AG04449 (cell line): ENCODE measurements at regions not wholly inside any gene's neighbourhood (a gene's known extent, or its start where the extent isn't known, plus 50 kb on each side); places are given as distances from the start of the nearest gene placed in this dataset.

Source experiments
- CTCF ChIA-PET: fragments of 350-600 bp; formaldehyde crosslinking; extraction: SDS; loops from one replicate; lab custom pipeline; 2021; ENCODE audit warnings: antibody characterized with exemption; lab: Yijun Ruan, JAX
- POLR2A ChIA-PET: fragments of 400-600, 350-600 bp; formaldehyde crosslinking; extraction: SDS; loops from one replicate; lab custom pipeline; 2020; ENCODE audit warnings: antibody characterized with exemption, inconsistent platforms; lab: Yijun Ruan, JAX
- DNase-seq: peaks from one replicate; pipeline ENCODE4 v3.0.0-alpha.2; 2010; ENCODE audit warnings: low read depth, low spot score
- H3K4me3 ChIP-seq: 2 replicates; pipeline ENCODE4 v1.5.1; 2011; ENCODE audit warnings: low read depth, mild to moderate bottlenecking, control low read depth, low read length
- CTCF ChIP-seq: IDR thresholded peaks from one replicate; pipeline ENCODE4 v1.5.1; 2011; ENCODE audit warnings: mild to moderate bottlenecking, moderate library complexity, low read length, control low read depth, inconsistent platforms; ENCODE audit not compliant: insufficient read depth; ENCODE audit errors: missing control alignments

- DNase-seq, result no peak
- TF ChIP-seq CTCF, result no peak
- no peak overlapping the region for H3K4me3 ChIP-seq
- POLR2A ChIA-PET, result no interaction called here
- CTCF ChIA-PET, result no interaction called here
Measured at GRCh38 chr6:137434640-137435039, 59.6 kb downstream of the OLIG3 start.

- TF ChIP-seq CTCF, result no peak
- no peak for DNase-seq
- H3K4me3 ChIP-seq, result no peak overlapping the region
- POLR2A ChIA-PET, result no interaction called here
- CTCF ChIA-PET, result interaction anchor here (1.3 kb wide), 1 partner anchor 17 kb away, joined by 3 read pairs; no protein-coding TSS in a partner anchor
Measured at GRCh38 chr6:137432054-137432611, 62.1 kb downstream of the OLIG3 start.

- TF ChIP-seq CTCF, result no peak
- ChIA-PET POLR2A (no interaction called here), CTCF (interaction anchor here (1.3 kb wide), 1 partner anchor 15 kb away, joined by 3 read pairs; no protein-coding TSS in a partner anchor)
Measured at GRCh38 chr6:137430954-137431353, 63.2 kb downstream of the OLIG3 start.

GRCh38 chr6:137427656-137428290 lies 66.4 kb downstream of the OLIG3 start:
- DNase-seq, result no peak
- no peak overlapping the region for H3K4me3 ChIP-seq
- TF ChIP-seq CTCF, result no peak
- ChIA-PET CTCF (interaction anchor here (1.3 kb wide), 1 partner anchor 12 kb away, joined by 3 read pairs; no protein-coding TSS in a partner anchor), POLR2A (no interaction called here)

More at GRCh38 chr6:137430954-137431353, 63.2 kb downstream of the OLIG3 start:
- no peak overlapping the region for H3K4me3 ChIP-seq
- DNase-seq, result no peak

DNA sequence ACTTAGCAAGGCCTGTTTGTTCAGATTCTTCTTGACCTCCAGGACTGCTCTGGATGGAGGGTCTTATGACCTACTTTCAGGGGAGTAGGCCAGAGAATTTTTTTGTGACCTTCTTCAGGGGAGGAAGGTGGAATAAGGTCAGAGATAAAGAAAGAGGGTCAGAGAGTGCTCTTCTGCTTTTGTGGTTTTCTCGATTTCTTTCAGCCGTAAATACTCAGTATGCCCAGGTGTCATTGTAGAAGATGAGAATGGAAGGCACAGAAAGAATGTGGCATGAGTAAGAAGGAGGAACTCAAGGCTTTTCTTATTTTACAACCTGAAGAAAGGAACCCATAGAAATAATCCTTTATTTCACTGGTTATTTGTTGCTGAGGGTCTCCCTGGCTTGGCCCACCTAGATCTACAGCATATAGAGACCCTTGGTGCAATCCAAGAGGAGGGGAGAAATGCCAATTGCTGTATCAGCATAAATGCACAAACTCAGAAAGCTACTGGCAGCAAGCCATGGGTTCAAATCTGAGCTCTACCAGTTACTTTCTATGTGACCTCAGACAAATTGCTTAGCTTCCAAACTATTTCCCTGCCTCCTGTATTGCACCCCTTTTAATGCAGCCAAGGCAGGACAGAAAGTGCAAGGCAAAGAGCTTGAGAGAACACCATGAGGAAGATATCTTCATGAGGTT lies 68.0 kb downstream of the OLIG3 start:
- no peak overlapping the region for H3K4me3 ChIP-seq
- CTCF ChIA-PET, result no interaction called here
- DNase-seq, result no peak
- no peak for TF ChIP-seq CTCF
- POLR2A ChIA-PET, result no interaction called here

DNA sequence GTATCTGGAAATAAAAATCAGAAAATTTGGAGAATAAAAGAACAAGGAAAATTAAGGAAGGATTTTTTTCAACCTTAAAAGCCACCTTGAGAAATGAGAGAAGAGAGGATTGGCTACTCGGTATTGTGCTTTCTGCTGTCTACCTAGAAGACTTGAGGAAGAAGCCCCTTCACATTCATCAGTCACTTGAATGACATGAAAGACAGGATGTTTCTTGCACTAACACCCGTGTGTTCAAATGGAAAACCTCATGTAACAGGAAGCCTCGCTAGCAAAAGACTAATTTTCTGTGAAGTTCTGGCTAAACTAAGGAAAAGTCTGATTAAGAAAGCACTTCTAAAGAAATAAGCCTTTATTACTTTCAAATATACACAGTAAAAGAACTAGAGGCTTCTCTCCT lies 69.9 kb downstream of the OLIG3 start:
- TF ChIP-seq CTCF, result no peak
- CTCF ChIA-PET, result interaction anchor here (0.6 kb wide), 1 partner anchor 925 kb away, joined by 4 read pairs; no protein-coding TSS in a partner anchor

More for the DNA sequence above, 69.9 kb downstream of the OLIG3 start:
- POLR2A ChIA-PET, result no interaction called here
- H3K4me3 ChIP-seq, result no peak overlapping the region
- no peak for DNase-seq
